HepG2 (cell line): ENCODE measurements at regions not wholly inside any gene's neighbourhood (a gene's known extent, or its start where the extent isn't known, plus 50 kb on each side); places are given as distances from the start of the nearest gene placed in this dataset.
A peak's percentile ranks its signal among the peaks of the same experiment; 100 is the strongest.

Experiments
- ATAC-seq: fragments of 200-7000 bp; cut with Tn5 transposase; 3 replicates; pipeline ENCODE4 v1.9.1; 2020; ENCODE audit warnings: mild to moderate bottlenecking, moderate library complexity
- BruUV-seq: library from RNA; stranded (reverse); fragments of 400-500 nt; replicated peaks from 2 replicates; lab custom pipeline; 2021; lab: Mats Ljungman, UMichigan
- CTCF ChIA-PET: fragments of 300-600 bp; formaldehyde crosslinking; extraction: SDS; loops from one replicate; lab custom pipeline; 2021; ENCODE audit warnings: low total read pairs, inconsistent platforms, low intra/inter-chr PET ratio; lab: Yijun Ruan, JAX
- POLR2A ChIA-PET: fragments of 350-600 bp; sonication (Branson Sonifier 250); formaldehyde crosslinking; loops from one replicate; lab custom pipeline; 2020; ENCODE audit warnings: antibody characterized with exemption, inconsistent platforms; lab: Yijun Ruan, JAX
- DNase-seq: peaks from one replicate; pipeline ENCODE4 v3.0.0-alpha.2; 2015; ENCODE audit warnings: low spot score
- FAIRE-seq: peaks from 3 replicates; lab custom pipeline; 2011; peaks lifted over from hg19 to GRCh38; lab: Jason Lieb, UNC
- H2AFZ ChIP-seq: one replicate; pipeline ENCODE4 v1.6.1; 2011; ENCODE audit warnings: low read length, inconsistent platforms
- H3K27ac ChIP-seq: fragments of 300-600 bp; 3 replicates; pipeline ENCODE4 v1.8.0; 2011; ENCODE audit warnings: mixed run types, mild to moderate bottlenecking, mixed read lengths, low read length, inconsistent platforms; ENCODE audit not compliant: insufficient read depth; ENCODE audit errors: extremely low read length
- H3K27me3 ChIP-seq, 2 experiments: fragments of 200-600 bp in 1 of 2; 2 replicates in 1 of 2; 3 replicates in 1 of 2; pipeline versions ENCODE4 v1.6.0 to v1.8.0; 2011; ENCODE audit warnings: low read length in 2 of 2, mild to moderate bottlenecking in 2 of 2, moderate library complexity in 2 of 2, inconsistent platforms in 1 of 2; ENCODE audit not compliant: insufficient read depth in 2 of 2, control insufficient read depth in 1 of 2
- H3K36me3 ChIP-seq, 2 experiments: fragments of 200-600 bp in 1 of 2; replicated peaks in 1 of 2; 2 replicates in 1 of 2; 3 replicates in 1 of 2; pipeline versions ENCODE4 v1.5.1 to v1.8.0; 2011; ENCODE audit warnings: low read length in 2 of 2, inconsistent platforms in 1 of 2; ENCODE audit not compliant: insufficient read depth in 2 of 2, control insufficient read depth in 1 of 2
- H3K4me1 ChIP-seq: 2 replicates; pipeline ENCODE4 v1.5.1; 2012; ENCODE audit warnings: low read length, inconsistent platforms; ENCODE audit not compliant: insufficient read depth
- H3K4me2 ChIP-seq: 2 replicates; pipeline ENCODE4 v1.6.0; 2011; ENCODE audit warnings: low read depth, low read length, inconsistent platforms
- H3K4me3 ChIP-seq, 3 experiments: fragments of 200-600 bp in 1 of 3; sonication (generic), shearing (Covaris generic) in 1 of 3; replicated peaks in 1 of 3; 2 replicates each; pipeline ENCODE4 v1.5.1; 2011 to 2016; ENCODE audit warnings: low read length in 3 of 3, inconsistent platforms in 2 of 3, low read depth in 2 of 3, mild to moderate bottlenecking in 2 of 3, control low read depth in 1 of 3, mixed read lengths in 1 of 3; ENCODE audit not compliant: insufficient read depth in 1 of 3
- H3K79me2 ChIP-seq: one replicate; pipeline ENCODE4 v1.6.1; 2011; ENCODE audit warnings: low read length, inconsistent platforms; ENCODE audit not compliant: insufficient read depth
- H3K9ac ChIP-seq: 2 replicates; pipeline ENCODE4 v1.6.0; 2011; ENCODE audit warnings: mild to moderate bottlenecking, low read depth, low read length, inconsistent platforms; ENCODE audit not compliant: insufficient read depth
- H3K9me3 ChIP-seq: 2 replicates; pipeline ENCODE4 v1.5.1; 2012; ENCODE audit warnings: mild to moderate bottlenecking, low read length
- H4K20me1 ChIP-seq: 2 replicates; pipeline ENCODE4 v1.6.0; 2011; ENCODE audit warnings: inconsistent platforms, mild to moderate bottlenecking, low read length, moderate library complexity; ENCODE audit not compliant: insufficient read depth
- GABPA ChIP-seq, 2 experiments: IDR thresholded peaks; 2 replicates each; pipeline ENCODE4 v1.6.1; 2011 to 2016; ENCODE audit warnings: low read depth in 2 of 2, low read length in 1 of 2, missing biosample characterization in 1 of 2, missing genetic modification characterization in 1 of 2
- KLF16 ChIP-seq, 2 experiments: sonication (generic) in 1 of 2; formaldehyde crosslinking in 1 of 2; IDR thresholded peaks; 2 replicates each; pipeline versions ENCODE4 v1.6.1 to v1.8.0; 2016 to 2023; ENCODE audit warnings: missing genetic modification reagents in 2 of 2, missing compliant biosample characterization in 1 of 2
- PAX8 ChIP-seq: sonication (generic); formaldehyde crosslinking; IDR thresholded peaks from 2 replicates; pipeline ENCODE4 v1.8.0; 2022; ENCODE audit warnings: mild to moderate bottlenecking, missing genetic modification reagents, borderline replicate concordance
- PHF20 ChIP-seq: sonication (generic); formaldehyde crosslinking; IDR thresholded peaks from 2 replicates; pipeline ENCODE4 v1.5.0; 2020; ENCODE audit warnings: mild to moderate bottlenecking, missing genetic modification reagents
- ZNF124 ChIP-seq: sonication (generic); formaldehyde crosslinking; IDR thresholded peaks from 2 replicates; pipeline ENCODE4 v1.4.0; 2020; ENCODE audit warnings: missing genetic modification reagents
- ZNF17 ChIP-seq: sonication (generic); formaldehyde crosslinking; IDR thresholded peaks from 2 replicates; pipeline ENCODE4 v1.5.0; 2020; ENCODE audit warnings: mild to moderate bottlenecking, missing genetic modification reagents
- ZNF543 ChIP-seq: sonication (generic); formaldehyde crosslinking; IDR thresholded peaks from 2 replicates; pipeline ENCODE4 v1.4.0; 2020; ENCODE audit warnings: mild to moderate bottlenecking, missing genetic modification reagents
- ZNF549 ChIP-seq: sonication (generic); formaldehyde crosslinking; IDR thresholded peaks from 2 replicates; pipeline ENCODE4 v1.5.0; 2020; ENCODE audit warnings: missing genetic modification reagents
- WGBS: methylation state at CpG from one replicate; pipeline ENCODE4 v1.1.6; 2017; ENCODE audit warnings: low lambda C conversion rate; 5-methylcytosine and 5-hydroxymethylcytosine counted together
- in situ Hi-C: cut with HindIII; loops from 2 replicates; pipeline ENCODE4 v1.10.0; 2017; ENCODE audit warnings: low pct_unique_long_range_greater_than_20kb; ENCODE audit not compliant: extremely low pct_ligation_motif_present
- intact Hi-C: fragments of 100-400 bp; cut with micrococcal nuclease; formaldehyde crosslinking; loops from one replicate; pipeline ENCODE4 v1.10.0; 2022; ENCODE audit not compliant: unreplicated experiment
- TF ChIP-seq, protein P1 (sequence below): sonication (generic); formaldehyde crosslinking; IDR thresholded peaks from 2 replicates; pipeline ENCODE4 v1.5.0; 2020; ENCODE audit warnings: mild to moderate bottlenecking, missing genetic modification reagents, moderate library complexity
- TF ChIP-seq, protein P2 (sequence below): IDR thresholded peaks from 2 replicates; pipeline ENCODE4 v1.6.1; 2012; ENCODE audit warnings: inconsistent platforms

DNA sequence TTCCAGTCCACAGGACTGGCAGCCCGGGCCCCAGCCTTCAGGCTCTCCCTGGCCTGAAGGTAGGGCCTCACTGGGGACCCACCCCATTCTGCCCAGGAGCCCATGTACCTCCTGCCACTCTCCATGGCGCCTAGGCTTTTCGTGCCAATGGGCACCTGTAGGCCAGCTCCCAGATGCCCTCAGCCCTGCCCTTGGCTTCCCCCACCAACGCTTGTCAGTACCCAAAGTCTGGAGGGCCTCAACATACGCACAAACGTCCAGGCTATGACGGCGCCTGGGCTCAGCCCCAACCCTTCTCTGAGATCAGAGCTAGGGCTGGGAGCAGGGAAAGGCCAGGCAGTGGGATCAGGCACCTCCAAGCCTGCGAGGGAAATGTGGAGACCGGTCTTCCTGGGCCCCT, 816.9 kb upstream of the LUZP2 start (continued):
- TF ChIP-seq, protein P1, sequence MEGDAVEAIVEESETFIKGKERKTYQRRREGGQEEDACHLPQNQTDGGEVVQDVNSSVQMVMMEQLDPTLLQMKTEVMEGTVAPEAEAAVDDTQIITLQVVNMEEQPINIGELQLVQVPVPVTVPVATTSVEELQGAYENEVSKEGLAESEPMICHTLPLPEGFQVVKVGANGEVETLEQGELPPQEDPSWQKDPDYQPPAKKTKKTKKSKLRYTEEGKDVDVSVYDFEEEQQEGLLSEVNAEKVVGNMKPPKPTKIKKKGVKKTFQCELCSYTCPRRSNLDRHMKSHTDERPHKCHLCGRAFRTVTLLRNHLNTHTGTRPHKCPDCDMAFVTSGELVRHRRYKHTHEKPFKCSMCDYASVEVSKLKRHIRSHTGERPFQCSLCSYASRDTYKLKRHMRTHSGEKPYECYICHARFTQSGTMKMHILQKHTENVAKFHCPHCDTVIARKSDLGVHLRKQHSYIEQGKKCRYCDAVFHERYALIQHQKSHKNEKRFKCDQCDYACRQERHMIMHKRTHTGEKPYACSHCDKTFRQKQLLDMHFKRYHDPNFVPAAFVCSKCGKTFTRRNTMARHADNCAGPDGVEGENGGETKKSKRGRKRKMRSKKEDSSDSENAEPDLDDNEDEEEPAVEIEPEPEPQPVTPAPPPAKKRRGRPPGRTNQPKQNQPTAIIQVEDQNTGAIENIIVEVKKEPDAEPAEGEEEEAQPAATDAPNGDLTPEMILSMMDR (CRISPR knock-in tag) = no peak
- TF ChIP-seq KLF16 (CRISPR knock-in tag; IDR thresholded peaks at IDR 0.05) (no peak), PHF20 (CRISPR knock-in tag) (no peak), ZNF549 (CRISPR knock-in tag) (no peak), PAX8 (CRISPR knock-in tag) (no peak), ZNF17 (CRISPR knock-in tag) (no peak)
- TF ChIP-seq, protein P2, sequence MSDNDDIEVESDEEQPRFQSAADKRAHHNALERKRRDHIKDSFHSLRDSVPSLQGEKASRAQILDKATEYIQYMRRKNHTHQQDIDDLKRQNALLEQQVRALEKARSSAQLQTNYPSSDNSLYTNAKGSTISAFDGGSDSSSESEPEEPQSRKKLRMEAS = no peak

DNA sequence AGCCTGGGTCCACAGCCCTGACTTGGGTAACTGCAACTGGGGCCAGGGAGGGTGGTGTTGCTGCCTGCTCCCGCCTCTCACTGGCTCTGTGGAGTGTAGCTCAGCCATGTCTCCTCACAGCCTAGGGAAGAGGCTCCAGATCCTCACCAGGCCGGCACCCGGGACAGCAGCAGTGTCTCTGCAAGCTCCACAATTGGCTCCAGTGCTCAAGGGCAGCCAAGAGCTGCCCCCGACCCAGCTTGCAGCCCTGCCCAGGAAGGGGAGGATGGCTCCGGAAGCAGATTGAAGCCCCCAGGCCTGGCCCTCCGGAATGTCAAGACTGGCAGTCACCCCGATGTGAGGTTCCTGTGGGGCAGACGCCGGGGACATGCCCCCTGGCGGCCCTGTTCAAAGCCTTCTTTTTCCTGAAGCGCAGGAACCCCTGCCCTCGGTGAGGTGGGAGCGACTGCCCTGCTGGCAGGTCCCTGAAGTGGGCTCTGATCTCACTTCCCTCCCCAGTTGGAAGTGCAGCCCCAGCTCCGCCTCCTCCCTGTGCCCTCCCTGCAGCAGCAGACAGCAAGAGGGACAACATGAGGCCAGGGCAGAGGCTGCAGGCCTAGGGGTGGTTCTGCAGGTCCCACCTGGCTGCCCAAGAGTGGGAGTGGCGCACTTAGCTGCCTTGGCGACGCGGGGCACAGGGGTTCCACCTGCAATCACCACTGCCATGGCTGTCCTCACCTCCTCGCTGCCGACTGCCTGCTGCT, 816.2 kb upstream of the LUZP2 start:
- Histone ChIP-seq H3K4me2 (0 out of 2 replicates have a peak overlapping the region, but pooled peaks have one; percentile 18), H3K36me3 (no peaks in the 10 kb centered on the region), H3K27ac (no peak overlapping the region), H4K20me1 (no peaks in the 10 kb centered on the region), H3K9ac (no peak overlapping the region), H3K4me1 (no peaks in the 10 kb centered on the region), H3K27me3 (no peaks in the 10 kb centered on the region), H2AFZ (no peak overlapping the region), H3K9me3 (no peaks in the 10 kb centered on the region), H3K79me2 (no peaks in the 10 kb centered on the region), H3K4me3 (no peak overlapping the region)
- WGBS = 25% methylated on average over 15 of the region's 20 CpGs
- ChIA-PET POLR2A (no interaction called here), CTCF (no interaction called here)
- FAIRE-seq (no peak), DNase-seq (peak; percentile 2), ATAC-seq (peak; percentile 90)
- BruUV-seq = no TSS peak
- TF ChIP-seq GABPA (IDR thresholded peaks at IDR 0.05; ENCODE audit: low read depth, low read length) (0 out of 2 replicates have a peak, but pooled peaks have one; percentile 6), GABPA (CRISPR knock-in tag; IDR thresholded peaks at IDR 0.05; ENCODE audit: low read depth) (no peak), ZNF124 (CRISPR knock-in tag) (no peak), ZNF543 (CRISPR knock-in tag) (no peak)
- TF ChIP-seq, protein P1 (CRISPR knock-in tag) = peak; percentile 13; the same call in 1 of the 2 replicates
- in situ Hi-C loops = no loop called here
- intact Hi-C loops = no loop called here
